ENCODE measurements at regions not wholly inside any gene's neighbourhood (a gene's known extent, or its start where the extent isn't known, plus 50 kb on each side); places are given as distances from the start of the nearest gene placed in this dataset.

GRCh38 chr2:238582159-238582558, 155.4 kb downstream of the ASB1 start:
- Histone ChIP-seq H3K9me3 (peaks cover 0 to 6% (median 0%) of the 10 kb centered on the region in 4 donors), H3K27me3 (no peaks in the 10 kb centered on the region), H3K36me3 (no peaks in the 10 kb centered on the region), H3K4me1 (no peaks in the 10 kb centered on the region), H3K4me3 (no peak overlapping the region), H3K27ac (no peak overlapping the region)
- 55 to 76% methylated on average over 1 of the region's 1 CpG for WGBS, 2 donors
- no peak for DNase-seq (ENCODE audit: low spot score in 2 of 2)
- TF ChIP-seq CTCF (IDR thresholded peaks at IDR 0.05) (no peak), POLR2A (IDR thresholded peaks at IDR 0.05) (no peak), EP300 (IDR thresholded peaks at IDR 0.05) (no peak)

- Histone ChIP-seq H3K27me3 (no peaks in the 10 kb centered on the region), H3K9me3 (peaks cover 0 to 5% (median 0%) of the 10 kb centered on the region in 4 donors), H3K27ac (no peak overlapping the region), H3K36me3 (no peaks in the 10 kb centered on the region), H3K4me1 (no peaks in the 10 kb centered on the region), H3K4me3 (no peak overlapping the region)
- no peak for TF ChIP-seq EP300 (IDR thresholded peaks at IDR 0.05)
- TF ChIP-seq POLR2A (IDR thresholded peaks at IDR 0.05), result no peak
- TF ChIP-seq CTCF (IDR thresholded peaks at IDR 0.05), result no peak
- DNase-seq (ENCODE audit: low spot score in 2 of 2), result no peak
- 87% methylated on average over 4 of the region's 4 CpGs for WGBS, 2 donors
Observed at GRCh38 chr2:238584617-238585016, 157.9 kb downstream of the ASB1 start.

- TF ChIP-seq CTCF (IDR thresholded peaks at IDR 0.05) (no peak), POLR2A (IDR thresholded peaks at IDR 0.05) (no peak), EP300 (IDR thresholded peaks at IDR 0.05) (no peak)
- no peak for DNase-seq (ENCODE audit: low spot score in 2 of 2)
- H3K9me3 ChIP-seq, result peaks cover 0 to 5% (median 0%) of the 10 kb centered on the region in 4 donors
- WGBS, 2 donors, result 58 to 59% methylated on average over 32 to 33 of the region's 34 CpGs
- no peaks in the 10 kb centered on the region for H3K36me3 ChIP-seq
- no peak overlapping the region for H3K27ac ChIP-seq
- H3K27me3 ChIP-seq, result no peaks in the 10 kb centered on the region
- no peak overlapping the region for H3K4me3 ChIP-seq
- H3K4me1 ChIP-seq, result no peaks in the 10 kb centered on the region
Observed at GRCh38 chr2:238585836-238586821, 159.4 kb downstream of the ASB1 start.

GRCh38 chr2:238586931-238587775, 160.4 kb downstream of the ASB1 start:
- no peak overlapping the region for H3K4me3 ChIP-seq
- no peaks in the 10 kb centered on the region for H3K4me1 ChIP-seq
- TF ChIP-seq CTCF (IDR thresholded peaks at IDR 0.05), result no peak
- no peak for TF ChIP-seq POLR2A (IDR thresholded peaks at IDR 0.05)
- no peak for TF ChIP-seq EP300 (IDR thresholded peaks at IDR 0.05)
- no peak for DNase-seq (ENCODE audit: low spot score in 2 of 2)
- WGBS, 2 donors, result 83 to 87% methylated on average over 15 to 16 of the region's 16 CpGs
- H3K27ac ChIP-seq, result no peak overlapping the region
- no peaks in the 10 kb centered on the region for H3K27me3 ChIP-seq
- H3K36me3 ChIP-seq, result no peaks in the 10 kb centered on the region
- peaks cover 0 to 5% (median 0%) of the 10 kb centered on the region in 4 donors for H3K9me3 ChIP-seq

All from tibial nerve (tissue), 4 donors.